SK-N-MC (cell line): ENCODE measurements at regions not wholly inside any gene's neighbourhood (a gene's known extent, or its start where the extent isn't known, plus 50 kb on each side); places are given as distances from the start of the nearest gene placed in this dataset.

Experiments
- EZH2 ChIP-seq: fragments of 200-600 bp; sonication (generic); IDR thresholded peaks from one replicate; pipeline ENCODE4 v1.6.1; 2017; ENCODE audit warnings: antibody characterized with exemption
- FOXP2 ChIP-seq: optimal IDR thresholded peaks from 2 replicates; pipeline ENCODE3; 2011; ENCODE audit warnings: mild to moderate bottlenecking, moderate library complexity; ENCODE audit not compliant: insufficient read depth; ENCODE audit errors: extremely low read length, control extremely low read depth
- POLR2AphosphoS5 ChIP-seq: IDR thresholded peaks from 2 replicates; pipeline ENCODE4 v1.6.1; 2012; ENCODE audit warnings: mild to moderate bottlenecking, low read depth, low read length, borderline replicate concordance

DNA sequence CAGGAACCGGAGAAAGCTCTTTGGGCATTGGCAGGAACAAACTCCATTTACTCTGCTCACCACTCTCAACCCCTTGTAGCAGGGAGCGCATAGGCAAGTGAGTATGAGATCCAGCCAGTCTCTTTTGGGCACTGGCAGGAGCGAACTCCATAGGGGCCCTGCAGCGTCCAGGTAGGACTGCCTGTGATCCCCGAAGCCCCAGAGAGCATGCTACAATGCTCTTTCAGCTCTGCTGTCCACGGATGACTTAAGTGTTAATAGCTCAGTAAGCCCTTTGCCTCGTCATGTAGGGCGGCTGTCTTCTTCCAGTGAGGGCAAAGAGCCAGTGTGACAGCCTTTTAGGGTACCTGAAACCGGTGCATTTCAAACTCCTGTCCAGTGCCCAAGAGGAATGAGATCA lies 1525.6 kb upstream of the RAG2 start:
- no peak for TF ChIP-seq POLR2AphosphoS5
- TF ChIP-seq EZH2, result no peak
- no peak for TF ChIP-seq FOXP2
